Transverse colon (tissue), 4 donors: ENCODE measurements at regions not wholly inside any gene's neighbourhood (a gene's known extent, or its start where the extent isn't known, plus 50 kb on each side); places are given as distances from the start of the nearest gene placed in this dataset.

Source experiments
- DNase-seq: peaks from one replicate; pipeline ENCODE4 v3.0.0-alpha.2; 2019
- H3K27ac ChIP-seq, 4 donors: fragments of 200-600 bp; sonication (generic); 2 replicates each; pipeline ENCODE4 v1.5.1; 2016 to 2018; ENCODE audit warnings: inconsistent platforms in 4 of 4
- H3K27me3 ChIP-seq: fragments of 200-600 bp; sonication (generic); 2 replicates; pipeline ENCODE4 v1.5.1; 2017; ENCODE audit warnings: inconsistent platforms
- H3K36me3 ChIP-seq, 4 donors: fragments of 200-600 bp; sonication (generic); 2 replicates each; pipeline ENCODE4 v1.5.1; 2017 to 2019; ENCODE audit warnings: inconsistent platforms in 4 of 4
- H3K4me1 ChIP-seq, 4 donors: fragments of 200-600 bp; sonication (generic); 2 replicates each; pipeline ENCODE4 v1.5.1; 2017 to 2020; ENCODE audit warnings: inconsistent platforms in 4 of 4
- H3K4me3 ChIP-seq, 4 donors: fragments of 200-600 bp; sonication (generic); 1 replicate in 1 of 4; 2 replicates in 3 of 4; pipeline versions ENCODE4 v1.5.1 to v1.6.1; 2017 to 2019; ENCODE audit warnings: inconsistent platforms in 4 of 4
- H3K9me3 ChIP-seq, 2 donors: fragments of 200-600 bp; sonication (generic); 2 replicates each; pipeline ENCODE4 v1.5.1; 2017 to 2019; ENCODE audit warnings: inconsistent platforms in 2 of 2
- CTCF ChIP-seq, 5 experiments: fragments of 200-600 bp in 3 of 5; fragments of 450-650 bp in 2 of 5; sonication (generic) in 3 of 5; IDR thresholded peaks; 1 replicate in 2 of 5; 2 replicates in 3 of 5; pipeline ENCODE4 v1.5.1; 2016 to 2017; ENCODE audit warnings: antibody characterized with exemption in 5 of 5, inconsistent platforms in 3 of 5, mild to moderate bottlenecking in 2 of 5, moderate library complexity in 1 of 5
- EP300 ChIP-seq: sonication (generic); formaldehyde crosslinking; IDR thresholded peaks from one replicate; pipeline ENCODE4 v1.6.1; 2017; ENCODE audit warnings: antibody characterized with exemption, low read depth
- POLR2A ChIP-seq: fragments of 450-650 bp; IDR thresholded peaks from one replicate; pipeline ENCODE4 v1.6.1; 2016; ENCODE audit warnings: antibody characterized with exemption, mild to moderate bottlenecking, moderate library complexity
- POLR2AphosphoS5 ChIP-seq, 3 donors: sonication (generic); formaldehyde crosslinking; IDR thresholded peaks; one replicate each; pipeline ENCODE4 v1.6.1; 2016; ENCODE audit warnings: antibody characterized with exemption in 3 of 3
- WGBS, 2 donors: methylation state at CpG; one replicate each; pipeline ENCODE4 v1.1.5; 2018; ENCODE audit warnings: low coverage in 1 of 2; 5-methylcytosine and 5-hydroxymethylcytosine counted together
- in situ Hi-C, 4 donors: fragments of 200-750 bp; cut with MboI; loops; one replicate each; pipeline versions ENCODE4 v1.15.0 to v1.15.1; 2017; ENCODE audit warnings: low sequenced_read_pairs in 3 of 4, low pct_ligation_motif_present in 1 of 4, low pct_unique_long_range_greater_than_20kb in 1 of 4
- intact Hi-C: fragments of 100-400 bp; cut with DNase I; formaldehyde crosslinking; loops from one replicate; pipeline ENCODE4 v1.15.1; 2023; ENCODE audit warnings: low total_unique reads

- H3K27me3 ChIP-seq = peaks cover 16% of the 10 kb centered on the region
- no peak for TF ChIP-seq EP300
- TF ChIP-seq CTCF (IDR thresholded peaks at IDR 0.05) = peak in 2 of 5 experiments; percentile 10 to 26
- no peak for TF ChIP-seq POLR2A
- no peak for TF ChIP-seq POLR2AphosphoS5 (IDR thresholded peaks at IDR 0.05)
- H3K27ac ChIP-seq = no peak overlapping the region
- in situ Hi-C loops (loop anchor here in 3 of 4 donors (25.0 kb wide), 4 partner anchors 429 to 654 kb away; partner anchors contain the start of genes ESS2 (in 1 of the 3), SLC25A1 (in 1 of the 3) and TSSK2 (in 1 of the 3)), intact Hi-C loops (no loop called here)
- DNase-seq = no peak
- no peaks in the 10 kb centered on the region for H3K9me3 ChIP-seq
- H3K4me1 ChIP-seq = no peaks in the 10 kb centered on the region
- WGBS, 2 donors = 40 to 52% methylated on average over 1 to 25 of the region's 25 CpGs
- H3K4me3 ChIP-seq = no peak overlapping the region
- no peaks in the 10 kb centered on the region for H3K36me3 ChIP-seq
These were observed 72.9 kb upstream of the SEPTIN5 start for GRCh38 chr22:19641254-19641982.

- 75% methylated on average over 18 of the region's 18 CpGs; no CpG with 5 or more reads in 1 of the 2 donors for WGBS, 2 donors
- no peaks in the 10 kb centered on the region for H3K9me3 ChIP-seq
- DNase-seq = no peak
- no peak overlapping the region for H3K4me3 ChIP-seq
- peaks cover 16% of the 10 kb centered on the region for H3K27me3 ChIP-seq
- H3K4me1 ChIP-seq = no peaks in the 10 kb centered on the region
- intact Hi-C loops (no loop called here), in situ Hi-C loops (loop anchor here in 3 of 4 donors (25.0 kb wide), 4 partner anchors 430 to 655 kb away; partner anchors contain the start of genes ESS2 (in 1 of the 3), SLC25A1 (in 1 of the 3) and TSSK2 (in 1 of the 3))
- H3K27ac ChIP-seq = no peak overlapping the region
- no peaks in the 10 kb centered on the region for H3K36me3 ChIP-seq
- TF ChIP-seq CTCF (IDR thresholded peaks at IDR 0.05) = no peak
- TF ChIP-seq POLR2AphosphoS5 (IDR thresholded peaks at IDR 0.05) = no peak
These were observed 72.3 kb upstream of the SEPTIN5 start for GRCh38 chr22:19641983-19642451.

GRCh38 chr22:19643448-19644313, 70.6 kb upstream of the SEPTIN5 start:
- in situ Hi-C loops (loop anchor here in 3 of 4 donors (25.0 kb wide), 4 partner anchors 431 to 656 kb away; partner anchors contain the start of genes ESS2 (in 1 of the 3), SLC25A1 (in 1 of the 3) and TSSK2 (in 1 of the 3)), intact Hi-C loops (no loop called here)
- Histone ChIP-seq H3K27ac (no peak overlapping the region), H3K36me3 (no peaks in the 10 kb centered on the region), H3K4me1 (no peaks in the 10 kb centered on the region), H3K27me3 (peaks cover 16% of the 10 kb centered on the region), H3K4me3 (no peak overlapping the region), H3K9me3 (peaks cover 11 to 16% of the 10 kb centered on the region in 2 donors)
- DNase-seq = no peak
- no peak for TF ChIP-seq EP300
- no peak for TF ChIP-seq POLR2AphosphoS5 (IDR thresholded peaks at IDR 0.05)
- no peak for TF ChIP-seq CTCF (IDR thresholded peaks at IDR 0.05)
- no peak for TF ChIP-seq POLR2A
- 57 to 63% methylated on average over 6 to 13 of the region's 13 CpGs for WGBS, 2 donors
